Activated naive CD8-positive, alpha-beta T cell treated with anti-CD3 and anti-CD28 coated beads, Interleukin-2, amount 10 ng/mL, durations not matched to agents 7 days and 5 days (primary cell): ENCODE measurements at regions not wholly inside any gene's neighbourhood (a gene's known extent, or its start where the extent isn't known, plus 50 kb on each side); places are given as distances from the start of the nearest gene placed in this dataset.
"Not testable (repeated sequence)": the region's sequence is repeated elsewhere in the genome, so short reads cannot be mapped to it uniquely, and the experiment has no call there.

Experiments
- ATAC-seq: fragments of 150-1000 bp; cut with Tn5 transposase; one replicate; pipeline ENCODE4 v1.10.0; 2021; ENCODE audit warnings: low read depth, moderate library complexity
- POLR2A ChIA-PET: fragments of 350-600 bp; sonication (Branson Sonifier 250); formaldehyde crosslinking; loops from one replicate; lab custom pipeline; 2021; ENCODE audit warnings: antibody characterized with exemption; lab: Charles Lee
- DNase-seq: peaks from one replicate; pipeline ENCODE4 v3.0.0; 2021
- H3K27ac Mint-ChIP-seq: one replicate; pipeline ENCODE4 v1.8.0; 2022; ENCODE audit warnings: mild to moderate bottlenecking, mixed read lengths
- H3K27me3 Mint-ChIP-seq: one replicate; pipeline ENCODE4 v1.8.0; 2022; ENCODE audit warnings: mild to moderate bottlenecking, moderate library complexity, mixed read lengths
- H3K36me3 Mint-ChIP-seq: one replicate; pipeline ENCODE4 v1.8.0; 2021; ENCODE audit warnings: mild to moderate bottlenecking, mixed read lengths
- H3K4me1 Mint-ChIP-seq: one replicate; pipeline ENCODE4 v1.8.0; 2021; ENCODE audit warnings: mixed read lengths
- H3K4me3 Mint-ChIP-seq: one replicate; pipeline ENCODE4 v1.8.0; 2022; ENCODE audit warnings: mild to moderate bottlenecking, moderate library complexity, mixed read lengths
- H3K9me3 Mint-ChIP-seq: one replicate; pipeline ENCODE4 v1.8.0; 2021; ENCODE audit warnings: mixed read lengths

DNA sequence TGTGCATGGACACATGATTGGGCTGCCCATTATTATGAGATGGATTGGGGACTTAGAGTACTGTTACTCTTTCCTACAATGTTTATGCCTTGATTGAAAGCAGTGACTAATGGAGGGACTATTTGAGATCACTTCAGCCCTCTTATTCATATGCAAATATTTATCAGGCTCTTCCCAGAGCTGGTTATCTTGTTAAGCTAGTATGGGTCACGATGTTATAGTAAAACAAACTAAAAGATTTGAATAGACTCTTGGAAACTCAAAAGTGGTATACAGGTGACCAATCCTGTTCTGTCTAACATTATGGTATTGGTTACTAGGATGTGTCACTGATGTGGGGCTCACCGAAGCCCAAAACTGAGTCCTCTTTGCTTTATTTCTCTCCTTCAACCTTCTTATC is 306.2 kb upstream of the CASK start:
- H3K36me3 Mint-ChIP-seq: peaks cover 9% of the 10 kb centered on the region
- DNase-seq (no peak), ATAC-seq (no peak)
- no peak overlapping the region for H3K4me3 Mint-ChIP-seq
- H3K4me1 Mint-ChIP-seq: no peaks in the 10 kb centered on the region
- no peak overlapping the region for H3K27ac Mint-ChIP-seq
- POLR2A ChIA-PET: no interaction called here
- H3K9me3 Mint-ChIP-seq: peaks cover 11% of the 10 kb centered on the region
- H3K27me3 Mint-ChIP-seq: no peaks in the 10 kb centered on the region

DNA sequence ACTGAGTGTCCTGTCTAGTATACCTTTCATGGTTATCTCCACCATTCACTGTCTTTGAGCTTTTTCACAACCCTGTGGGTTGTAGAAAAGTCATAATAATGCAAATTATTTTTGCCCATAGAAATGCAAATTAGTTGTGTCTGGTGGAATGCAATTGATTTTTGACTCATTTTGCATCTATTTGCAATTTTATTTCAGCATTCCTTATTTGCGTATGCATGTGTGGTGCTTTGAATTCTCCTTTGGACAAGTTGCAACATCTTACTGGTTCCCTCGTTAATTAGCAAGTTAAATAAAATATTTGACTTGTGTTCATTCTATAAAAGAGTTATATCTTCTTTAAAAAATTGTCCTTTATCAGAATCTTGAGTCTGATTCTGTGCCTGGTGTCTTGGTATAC is 297.3 kb upstream of the CASK start:
- no peak overlapping the region for H3K4me3 Mint-ChIP-seq
- H3K27me3 Mint-ChIP-seq: peaks cover 2% of the 10 kb centered on the region
- no peaks in the 10 kb centered on the region for H3K4me1 Mint-ChIP-seq
- DNase-seq (no peak), ATAC-seq (no peak)
- POLR2A ChIA-PET: no interaction called here
- H3K36me3 Mint-ChIP-seq: peaks cover 5% of the 10 kb centered on the region
- H3K9me3 Mint-ChIP-seq: peaks cover under 1% of the 10 kb centered on the region
- no peak overlapping the region for H3K27ac Mint-ChIP-seq

DNA sequence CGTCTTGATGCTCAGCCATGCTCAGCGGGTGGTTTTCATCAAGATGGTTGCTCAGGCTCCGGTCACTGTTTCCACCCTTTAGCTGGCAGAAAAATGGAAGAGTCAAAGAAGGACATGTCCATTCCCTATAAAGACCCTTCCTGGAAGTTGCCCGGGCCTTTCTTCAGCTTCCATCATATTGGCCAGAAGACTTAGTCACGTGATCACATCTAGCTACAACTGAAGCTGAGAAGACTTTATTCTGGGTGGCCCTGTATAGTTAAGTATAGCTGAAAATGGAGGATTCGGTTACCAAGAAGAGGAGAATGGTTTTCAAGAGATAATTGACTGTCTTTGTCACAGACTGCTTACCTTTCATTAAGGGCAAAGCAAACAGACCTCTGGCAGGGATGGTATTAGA is 296.7 kb upstream of the CASK start:
- H3K27ac Mint-ChIP-seq: no peak overlapping the region
- no peaks in the 10 kb centered on the region for H3K9me3 Mint-ChIP-seq
- peaks cover 2% of the 10 kb centered on the region for H3K27me3 Mint-ChIP-seq
- H3K4me1 Mint-ChIP-seq: no peaks in the 10 kb centered on the region
- POLR2A ChIA-PET: no interaction called here
- no peak overlapping the region for H3K4me3 Mint-ChIP-seq
- no peak for ATAC-seq
- no peak for DNase-seq
- peaks cover 5% of the 10 kb centered on the region for H3K36me3 Mint-ChIP-seq

DNA sequence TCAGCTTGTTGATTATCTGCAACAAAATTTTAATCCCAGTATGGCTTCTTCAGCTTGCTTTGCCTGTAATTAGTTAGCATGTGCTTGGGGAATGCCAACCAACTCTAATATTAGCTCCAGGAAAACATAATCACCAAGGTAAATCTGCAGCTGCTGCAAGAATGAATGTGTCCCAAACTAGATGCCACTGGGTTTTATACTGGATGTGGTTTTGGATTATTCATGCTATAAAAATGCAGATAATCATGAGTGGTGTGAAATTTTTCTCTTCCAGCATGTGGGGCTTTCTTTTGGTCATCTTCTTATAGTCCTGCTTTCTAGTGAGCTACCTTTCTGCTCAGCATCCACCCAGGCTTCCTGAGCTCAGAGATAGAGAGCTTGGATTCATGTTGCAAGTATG is 295.9 kb upstream of the CASK start:
- H3K4me3 Mint-ChIP-seq: no peak overlapping the region
- H3K4me1 Mint-ChIP-seq: no peaks in the 10 kb centered on the region
- POLR2A ChIA-PET: no interaction called here
- ATAC-seq (no peak), DNase-seq (no peak)
- no peak overlapping the region for H3K27ac Mint-ChIP-seq
- no peaks in the 10 kb centered on the region for H3K9me3 Mint-ChIP-seq
- peaks cover 2% of the 10 kb centered on the region for H3K27me3 Mint-ChIP-seq
- no peaks in the 10 kb centered on the region for H3K36me3 Mint-ChIP-seq

DNA sequence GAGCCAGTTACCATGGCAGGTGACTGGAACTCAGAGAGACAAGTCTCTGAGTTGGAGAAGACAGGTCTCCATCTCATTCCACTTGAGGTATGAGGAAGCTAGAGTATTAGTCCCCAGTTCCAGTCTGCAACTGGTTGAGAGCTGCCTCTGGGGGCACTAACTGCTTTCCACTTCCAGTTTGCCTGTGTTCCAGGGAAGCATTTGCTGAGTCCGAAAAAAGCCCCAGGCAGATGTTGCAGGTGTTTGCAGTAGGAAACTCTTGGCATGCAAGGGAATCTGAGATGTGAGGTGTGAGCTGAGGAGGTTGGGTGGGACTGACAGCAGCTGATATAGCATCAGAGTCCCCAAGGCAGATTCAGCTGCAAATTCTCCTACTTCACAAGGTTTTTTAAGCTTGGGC is 272.2 kb upstream of the CASK start:
- H3K27me3 Mint-ChIP-seq: no peaks in the 10 kb centered on the region
- no peak for ATAC-seq
- peaks cover 5% of the 10 kb centered on the region for H3K9me3 Mint-ChIP-seq
- DNase-seq: no peak
- H3K4me1 Mint-ChIP-seq: no peaks in the 10 kb centered on the region
- no peak overlapping the region for H3K4me3 Mint-ChIP-seq
- no peak overlapping the region for H3K27ac Mint-ChIP-seq
- POLR2A ChIA-PET: interaction anchor here (0.5 kb wide), 1 partner anchor 309 kb away, joined by 3 read pairs; no protein-coding TSS in a partner anchor
- H3K36me3 Mint-ChIP-seq: peaks cover 5% of the 10 kb centered on the region

DNA sequence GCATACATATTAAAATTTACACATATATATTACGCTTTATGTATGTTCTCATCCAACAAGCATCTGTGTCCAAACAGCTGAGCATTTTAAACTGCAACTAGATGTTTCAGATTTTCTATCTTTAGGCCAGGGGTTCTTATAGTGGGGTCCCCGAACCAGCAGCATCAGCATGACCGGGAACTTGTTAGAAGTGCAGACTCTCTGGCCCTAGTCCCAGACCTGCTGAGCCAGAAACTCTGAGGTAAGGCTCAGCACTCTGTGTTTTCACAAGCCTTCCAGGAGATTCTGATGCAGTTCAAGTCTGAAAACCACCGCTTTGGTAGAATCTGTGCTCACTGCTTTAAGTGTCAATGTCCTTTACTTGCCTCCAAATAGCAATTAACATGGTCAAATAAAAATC is 266.2 kb upstream of the CASK start:
- Mint-ChIP-seq H3K9me3 (peaks cover 4% of the 10 kb centered on the region), H3K27me3 (no peaks in the 10 kb centered on the region), H3K4me3 (no peak overlapping the region), H3K36me3 (peaks cover 5% of the 10 kb centered on the region), H3K27ac (no peak overlapping the region), H3K4me1 (no peaks in the 10 kb centered on the region)
- DNase-seq: no peak
- POLR2A ChIA-PET: no interaction called here
- no peak for ATAC-seq

DNA sequence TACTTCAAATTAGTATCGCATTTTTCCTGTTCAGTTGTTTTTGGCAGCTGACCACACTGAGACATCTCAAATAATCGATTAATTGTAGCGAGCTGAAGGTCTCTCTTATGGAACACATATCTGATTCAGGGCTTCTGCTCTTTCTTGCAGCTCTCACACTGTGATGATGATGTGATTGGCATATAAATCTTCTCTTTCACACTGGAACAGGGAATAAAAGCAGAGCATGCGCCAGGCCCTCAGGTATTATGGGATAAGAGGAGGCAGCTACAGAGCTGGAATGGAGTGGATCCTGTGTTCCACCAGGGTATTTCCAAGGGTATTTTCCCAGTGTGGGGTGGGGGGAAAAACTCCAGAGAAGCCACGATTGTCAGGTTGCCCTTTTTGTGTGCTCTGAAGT is 265.4 kb upstream of the CASK start:
- DNase-seq: no peak
- ATAC-seq: no peak
- Mint-ChIP-seq H3K27ac (no peak overlapping the region), H3K9me3 (peaks cover 4% of the 10 kb centered on the region), H3K27me3 (no peaks in the 10 kb centered on the region), H3K4me1 (no peaks in the 10 kb centered on the region), H3K36me3 (peaks cover 5% of the 10 kb centered on the region), H3K4me3 (no peak overlapping the region)
- POLR2A ChIA-PET: no interaction called here

DNA sequence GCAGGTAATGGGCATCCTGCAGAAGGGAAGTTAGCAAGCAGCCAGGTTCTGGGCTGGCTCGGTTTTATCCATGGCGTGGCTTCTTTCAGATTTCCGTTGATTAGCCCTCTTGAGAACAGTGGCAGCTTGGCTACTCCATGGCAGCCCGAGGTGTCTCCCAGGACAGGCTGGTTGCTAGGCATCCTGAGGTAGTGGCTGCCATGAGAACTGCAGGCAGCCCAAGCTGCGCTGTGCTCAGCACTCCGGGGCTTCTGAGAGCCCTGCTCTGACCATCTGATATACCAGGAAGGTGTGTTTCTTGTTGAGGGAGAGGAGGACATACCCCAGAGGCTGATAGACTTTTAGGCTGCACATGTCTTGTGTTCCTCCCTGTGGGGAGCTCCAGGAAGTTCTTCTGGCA is 253.4 kb upstream of the CASK start:
- H3K4me3 Mint-ChIP-seq: no peak overlapping the region
- H3K36me3 Mint-ChIP-seq: no peaks in the 10 kb centered on the region
- H3K9me3 Mint-ChIP-seq: peaks cover 2% of the 10 kb centered on the region
- POLR2A ChIA-PET: no interaction called here
- no peaks in the 10 kb centered on the region for H3K27me3 Mint-ChIP-seq
- no peak overlapping the region for H3K27ac Mint-ChIP-seq
- ATAC-seq: no peak
- H3K4me1 Mint-ChIP-seq: no peaks in the 10 kb centered on the region
- no peak for DNase-seq

DNA sequence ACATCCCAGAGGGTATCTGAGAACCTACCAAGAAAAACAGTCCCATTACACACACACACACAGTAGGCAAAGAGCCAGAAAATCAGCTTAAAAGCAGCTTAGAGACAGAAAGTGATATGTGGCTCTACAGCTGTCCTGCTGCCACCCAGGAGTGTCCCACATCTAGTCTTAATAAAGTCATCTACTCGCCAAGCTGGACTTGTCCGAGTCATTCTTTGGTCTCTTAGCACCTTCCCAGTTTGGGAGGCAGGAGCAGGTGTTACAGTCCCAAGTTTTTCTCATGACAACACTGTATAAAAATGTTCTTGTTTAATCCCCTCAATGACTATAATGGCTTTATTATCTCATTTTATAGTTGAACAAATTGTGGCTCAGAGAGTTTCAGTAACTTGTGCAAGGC is 252.5 kb upstream of the CASK start:
- Mint-ChIP-seq H3K36me3 (no peaks in the 10 kb centered on the region), H3K27ac (no peak overlapping the region), H3K9me3 (peaks cover 2% of the 10 kb centered on the region), H3K4me3 (no peak overlapping the region), H3K27me3 (no peaks in the 10 kb centered on the region), H3K4me1 (no peaks in the 10 kb centered on the region)
- ATAC-seq (no peak), DNase-seq (no peak)
- POLR2A ChIA-PET: no interaction called here

DNA sequence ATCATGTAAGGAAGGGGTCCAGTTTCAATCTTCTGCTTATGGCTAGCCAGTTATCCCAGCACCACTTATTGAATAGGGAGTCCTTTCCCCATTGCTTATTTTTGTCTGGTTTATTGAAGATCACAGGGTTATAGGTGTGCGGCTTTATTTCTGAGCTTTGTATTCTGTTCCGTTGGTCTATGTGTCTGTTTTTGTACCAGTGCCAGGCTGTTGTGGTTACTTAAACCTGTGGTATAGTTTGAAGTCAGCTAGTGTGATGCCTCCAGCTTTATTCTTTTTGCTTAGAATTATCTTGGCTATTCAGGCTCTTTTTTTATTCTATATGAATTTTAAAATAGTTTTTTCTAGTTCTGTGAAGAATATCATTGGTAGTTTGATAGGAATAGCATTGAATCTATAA is 234.6 kb upstream of the CASK start:
- H3K4me3 Mint-ChIP-seq, H3K27ac Mint-ChIP-seq, H3K27me3 Mint-ChIP-seq, H3K4me1 Mint-ChIP-seq, DNase-seq, ATAC-seq, POLR2A ChIA-PET: not testable (repeated sequence)
- peaks cover 13% of the 10 kb centered on the region for H3K36me3 Mint-ChIP-seq
- H3K9me3 Mint-ChIP-seq: peaks cover 12% of the 10 kb centered on the region

DNA sequence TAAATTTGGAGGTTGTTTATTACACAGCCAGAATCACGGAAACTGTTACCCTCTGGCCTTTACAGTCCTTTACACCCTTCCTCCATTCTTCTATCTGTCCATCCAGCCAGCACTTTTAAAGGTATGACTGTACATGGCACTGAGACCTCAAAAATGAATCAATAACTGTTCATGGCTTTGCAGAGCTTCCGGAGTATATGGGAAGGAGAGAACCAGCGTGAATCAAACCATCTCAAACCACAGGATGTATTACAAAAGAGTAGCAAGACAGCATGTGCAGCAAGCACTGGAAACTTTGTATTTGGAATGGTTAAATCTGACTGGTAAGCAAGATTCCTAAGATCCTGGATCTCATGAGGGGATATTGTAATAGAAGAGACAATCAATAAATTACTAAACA is 228.5 kb upstream of the CASK start:
- no peak for ATAC-seq
- Mint-ChIP-seq H3K27ac (peak overlapping the region; percentile 0), H3K9me3 (no peaks in the 10 kb centered on the region), H3K4me3 (no peak overlapping the region), H3K27me3 (no peaks in the 10 kb centered on the region), H3K4me1 (no peaks in the 10 kb centered on the region), H3K36me3 (no peaks in the 10 kb centered on the region)
- DNase-seq: no peak
- POLR2A ChIA-PET: no interaction called here

DNA sequence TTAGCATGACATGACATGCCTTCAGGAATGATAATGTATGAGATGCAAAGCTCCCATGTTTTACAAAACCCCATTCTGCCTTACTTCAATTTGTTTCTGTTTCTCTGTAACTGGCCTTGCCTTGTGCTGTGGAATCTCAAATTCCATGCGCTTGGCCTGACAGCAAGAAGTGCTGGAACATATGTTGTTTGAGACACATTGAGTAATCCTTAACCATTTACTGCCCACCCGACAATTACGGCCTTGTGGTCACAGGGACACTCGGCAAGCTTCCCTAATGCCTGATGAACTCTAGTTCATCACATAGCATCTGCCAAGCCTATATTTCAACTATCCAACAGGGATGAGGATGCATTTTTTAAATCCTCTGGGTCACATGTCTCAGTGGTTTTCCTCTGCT is 226.4 kb upstream of the CASK start:
- H3K27me3 Mint-ChIP-seq: no peaks in the 10 kb centered on the region
- POLR2A ChIA-PET: interaction anchor here (0.6 kb wide), 1 partner anchor 198 kb away, joined by 3 read pairs; no protein-coding TSS in a partner anchor
- no peak for ATAC-seq
- no peaks in the 10 kb centered on the region for H3K36me3 Mint-ChIP-seq
- H3K4me1 Mint-ChIP-seq: no peaks in the 10 kb centered on the region
- no peaks in the 10 kb centered on the region for H3K9me3 Mint-ChIP-seq
- no peak overlapping the region for H3K4me3 Mint-ChIP-seq
- DNase-seq: no peak
- no peak overlapping the region for H3K27ac Mint-ChIP-seq

DNA sequence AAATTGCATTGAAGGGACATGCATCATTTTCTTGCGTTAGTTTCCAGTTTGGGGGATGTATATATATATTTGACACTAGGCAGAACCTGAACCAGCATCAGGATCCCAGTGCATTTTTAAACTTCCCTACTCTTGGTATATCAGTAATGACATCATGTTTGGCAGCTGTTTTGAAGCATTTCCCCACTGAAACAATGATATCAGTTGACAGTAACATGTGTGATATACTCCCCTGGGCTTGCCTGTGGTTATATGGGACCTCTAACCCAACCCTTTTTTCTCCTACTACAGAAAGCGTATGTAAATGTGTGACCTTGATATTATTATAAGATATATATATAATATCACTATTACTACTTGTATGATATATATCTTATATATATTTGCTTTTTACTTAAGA is 225.9 kb upstream of the CASK start:
- POLR2A ChIA-PET: interaction anchor here (0.6 kb wide), 1 partner anchor 198 kb away, joined by 3 read pairs; no protein-coding TSS in a partner anchor
- H3K4me1 Mint-ChIP-seq: no peaks in the 10 kb centered on the region
- H3K4me3 Mint-ChIP-seq: no peak overlapping the region
- ATAC-seq (no peak), DNase-seq (no peak)
- H3K9me3 Mint-ChIP-seq: no peaks in the 10 kb centered on the region
- no peaks in the 10 kb centered on the region for H3K36me3 Mint-ChIP-seq
- H3K27me3 Mint-ChIP-seq: no peaks in the 10 kb centered on the region
- H3K27ac Mint-ChIP-seq: no peak overlapping the region

DNA sequence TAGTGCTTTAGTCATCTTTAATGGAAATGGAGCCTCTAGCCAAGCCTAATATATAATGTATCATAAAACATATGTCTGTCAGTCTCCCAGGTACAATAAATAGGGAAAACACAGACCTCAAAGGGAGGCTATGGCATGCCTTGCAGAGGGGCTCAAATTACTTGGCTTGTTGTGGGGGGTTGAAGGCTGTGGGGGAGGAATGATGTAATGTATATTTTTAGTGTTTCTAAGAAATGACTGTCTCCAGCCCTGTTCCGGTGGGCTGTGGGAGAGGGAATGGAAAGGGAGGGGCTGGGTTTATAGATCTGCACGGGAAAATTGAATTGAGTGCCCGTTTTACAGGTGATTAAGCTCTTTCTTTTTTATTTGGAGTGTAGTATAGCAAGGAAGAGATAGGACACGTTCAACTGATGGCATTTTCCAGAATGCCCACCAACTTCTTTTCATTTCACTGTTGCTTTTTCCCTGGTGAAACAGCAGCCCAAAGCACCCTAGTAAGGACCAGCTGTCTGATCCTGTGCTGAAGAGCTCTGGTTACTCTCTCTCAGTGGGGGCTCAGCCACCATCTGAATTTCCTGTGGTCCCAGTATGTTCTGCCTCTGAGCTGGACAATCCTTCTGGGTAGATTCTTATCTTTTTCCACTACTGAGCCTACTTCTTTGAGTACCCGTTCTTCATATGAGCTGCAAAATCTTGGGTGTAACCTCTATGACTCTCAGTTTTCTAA is 220.7 kb upstream of the CASK start:
- Mint-ChIP-seq H3K36me3 (peaks cover 5% of the 10 kb centered on the region), H3K9me3 (peaks cover 3% of the 10 kb centered on the region), H3K27me3 (no peaks in the 10 kb centered on the region), H3K27ac (no peak overlapping the region), H3K4me3 (no peak overlapping the region), H3K4me1 (peaks cover 4% of the 10 kb centered on the region)
- DNase-seq (no peak), ATAC-seq (no peak)
- POLR2A ChIA-PET: no interaction called here
